ENCODE measurements at regions not wholly inside any gene's neighbourhood (a gene's known extent, or its start where the extent isn't known, plus 50 kb on each side); places are given as distances from the start of the nearest gene placed in this dataset.

- no peaks in the 10 kb centered on the region for H3K27me3 ChIP-seq
- intact Hi-C loops (cut with DNase I): loop anchor here (10.0 kb wide), 1 partner anchor 160 kb away; no protein-coding TSS in a partner anchor
Observed at GRCh38 chr1:25034736-25035522, 104.9 kb upstream of the RUNX3 start.

GRCh38 chr1:25033828-25034705 lies 104.0 kb upstream of the RUNX3 start:
- H3K4me3 ChIP-seq (replicated peaks in 1 of 3): no peak overlapping the region
- intact Hi-C loops (cut with DNase I): loop anchor here (10.0 kb wide), 1 partner anchor 161 kb away; no protein-coding TSS in a partner anchor
- 75 to 78% methylated on average over 20 to 24 of the region's 28 CpGs for WGBS, 2 donors
- TF ChIP-seq CTCF (IDR thresholded peaks at IDR 0.05) (no peak), POLR2A (IDR thresholded peaks at IDR 0.05) (no peak)
- H3K4me1 ChIP-seq: peaks cover 0 to 4% of the 10 kb centered on the region in 2 donors
- no peak overlapping the region for H3K27ac ChIP-seq
- peak in 1 of 2 donors; percentile 8 for DNase-seq
- no peaks in the 10 kb centered on the region for H3K36me3 ChIP-seq
- no peaks in the 10 kb centered on the region for H3K9me3 ChIP-seq
- H3K27me3 ChIP-seq: no peaks in the 10 kb centered on the region

More at GRCh38 chr1:25034736-25035522, 104.9 kb upstream of the RUNX3 start:
- no peaks in the 10 kb centered on the region for H3K36me3 ChIP-seq
- TF ChIP-seq POLR2A (IDR thresholded peaks at IDR 0.05) (no peak), CTCF (IDR thresholded peaks at IDR 0.05) (no peak)
- 83 to 89% methylated on average over 7 to 14 of the region's 14 CpGs for WGBS, 2 donors
- no peak overlapping the region for H3K4me3 ChIP-seq (replicated peaks in 1 of 3)
- DNase-seq: no peak
- no peaks in the 10 kb centered on the region for H3K4me1 ChIP-seq
- H3K27ac ChIP-seq: no peak overlapping the region
- H3K9me3 ChIP-seq: no peaks in the 10 kb centered on the region

- H3K9me3 ChIP-seq: no peaks in the 10 kb centered on the region
- TF ChIP-seq CTCF (IDR thresholded peaks at IDR 0.05) (no peak), POLR2A (IDR thresholded peaks at IDR 0.05) (no peak)
- WGBS, 2 donors: 85 to 86% methylated on average over 10 to 11 of the region's 12 CpGs
- H3K4me3 ChIP-seq (replicated peaks in 1 of 3): no peak overlapping the region
- intact Hi-C loops (cut with DNase I): loop anchor here (10.0 kb wide), 1 partner anchor 162 kb away; no protein-coding TSS in a partner anchor
- H3K27ac ChIP-seq: no peak overlapping the region
- peaks cover 0 to 6% of the 10 kb centered on the region in 2 donors for H3K4me1 ChIP-seq
- no peak for DNase-seq
- no peaks in the 10 kb centered on the region for H3K36me3 ChIP-seq
- no peaks in the 10 kb centered on the region for H3K27me3 ChIP-seq
Observed at GRCh38 chr1:25033030-25033827, 103.2 kb upstream of the RUNX3 start.

GRCh38 chr1:25031966-25032667 lies 102.0 kb upstream of the RUNX3 start:
- DNase-seq: peak; percentile 12 to 24
- H3K4me1 ChIP-seq: peaks cover 0 to 6% of the 10 kb centered on the region in 2 donors
- H3K9me3 ChIP-seq: no peaks in the 10 kb centered on the region
- no peak overlapping the region for H3K27ac ChIP-seq
- no peak overlapping the region for H3K4me3 ChIP-seq (replicated peaks in 1 of 3)
- intact Hi-C loops (cut with DNase I): loop anchor here (10.0 kb wide), 1 partner anchor 163 kb away; no protein-coding TSS in a partner anchor
- TF ChIP-seq POLR2A (IDR thresholded peaks at IDR 0.05) (no peak), CTCF (IDR thresholded peaks at IDR 0.05) (no peak)
- 61 to 63% methylated on average over 19 to 21 of the region's 21 CpGs for WGBS, 2 donors
- H3K27me3 ChIP-seq: no peaks in the 10 kb centered on the region
- no peaks in the 10 kb centered on the region for H3K36me3 ChIP-seq

Data from thyroid gland (tissue), 4 donors.